GM19351 (cell line): ENCODE measurements at regions not wholly inside any gene's neighbourhood (a gene's known extent, or its start where the extent isn't known, plus 50 kb on each side); places are given as distances from the start of the nearest gene placed in this dataset.
"Not testable (repeated sequence)": the region's sequence is repeated elsewhere in the genome, so short reads cannot be mapped to it uniquely, and the experiment has no call there.

ENCODE experiments used
- ATAC-seq: cut with Tn5 transposase; IDR thresholded peaks from one replicate; pipeline ENCODE4 v1.9.1; 2021; ENCODE audit warnings: mild to moderate bottlenecking, moderate library complexity; ENCODE audit not compliant: unreplicated experiment

DNA sequence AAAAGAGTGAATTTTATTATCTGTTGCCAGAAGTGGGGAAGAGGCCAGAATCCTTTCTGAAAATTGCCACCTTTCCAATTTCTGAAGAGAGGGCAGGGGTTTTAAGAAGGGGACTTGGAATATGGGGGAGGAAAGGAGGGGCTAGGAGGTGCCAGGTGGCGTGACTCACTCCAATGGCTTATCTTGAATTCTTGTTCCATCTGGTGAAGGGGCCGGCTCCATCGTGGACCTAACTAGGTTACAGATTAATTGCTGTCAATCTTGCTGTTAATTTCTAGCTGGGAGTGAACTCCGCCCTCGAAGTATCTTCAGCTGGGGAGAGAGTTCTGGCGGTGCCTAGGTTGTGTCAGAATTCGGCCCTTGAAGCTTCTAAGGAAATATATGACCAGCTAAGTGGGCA is 138.7 kb downstream of the YTHDC2 start:
- ATAC-seq = no peak

DNA sequence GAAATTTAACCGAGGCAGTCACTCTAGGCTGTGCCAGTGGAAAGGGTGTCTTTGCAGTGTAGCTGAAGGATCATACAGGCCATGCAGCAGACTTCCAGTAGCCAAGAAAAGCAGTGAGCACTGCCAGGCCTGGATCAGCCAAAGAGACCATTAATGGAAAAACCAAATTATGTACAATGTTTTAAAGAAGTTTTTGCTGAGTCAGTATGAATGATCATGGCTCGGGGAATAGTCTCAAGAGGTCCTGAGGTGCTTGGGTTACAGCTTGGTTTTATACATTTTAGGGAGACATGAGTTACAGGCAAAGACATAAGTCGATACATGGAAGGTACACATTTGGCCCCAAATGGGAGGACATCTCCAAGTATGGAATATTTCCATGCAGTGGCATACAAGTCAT is 141.3 kb downstream of the YTHDC2 start:
- no peak for ATAC-seq

DNA sequence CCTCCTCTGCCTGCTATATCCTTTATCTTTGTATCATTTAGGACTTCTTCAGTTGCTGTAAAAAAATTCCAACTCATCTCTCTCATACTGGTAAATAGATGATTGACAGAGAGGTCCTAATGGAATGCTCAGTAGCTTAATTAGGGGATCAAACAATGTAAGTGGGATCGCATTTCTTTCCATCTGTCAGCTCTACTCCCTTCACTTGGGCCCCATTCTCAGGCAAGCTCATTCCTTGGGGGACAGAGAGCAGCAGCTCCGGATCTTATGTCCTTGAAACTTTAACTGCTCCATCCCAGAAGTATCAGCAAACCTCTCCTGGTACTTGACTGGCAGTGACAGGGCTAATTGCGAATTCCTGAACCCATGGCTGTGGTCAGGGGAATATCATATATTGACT is 146.7 kb downstream of the YTHDC2 start:
- no peak for ATAC-seq

DNA sequence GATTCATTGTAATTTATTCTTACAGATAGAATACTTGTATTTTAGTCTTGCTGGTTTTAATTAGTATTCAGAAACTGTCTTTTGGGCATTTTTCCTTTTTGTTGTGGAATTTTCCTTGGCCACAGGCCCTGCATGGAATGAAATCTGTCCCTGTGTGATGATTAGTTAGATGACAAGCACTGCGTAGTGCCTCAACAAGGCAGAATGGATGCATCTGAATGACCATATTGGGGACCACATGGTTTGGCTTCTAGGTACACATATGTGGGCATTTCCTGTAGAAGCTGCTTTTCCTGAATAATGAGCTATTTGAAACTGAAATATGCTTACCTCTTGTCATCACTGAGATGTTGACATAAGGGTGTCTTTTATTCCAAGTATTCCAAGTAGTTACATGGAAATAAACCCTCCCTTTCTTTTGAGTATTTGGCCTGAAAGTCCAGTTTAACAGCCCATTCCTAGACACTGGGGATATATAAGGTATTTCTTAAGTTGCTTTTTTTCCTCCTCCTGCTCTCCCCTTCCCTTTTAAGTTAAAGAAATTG is 147.3 kb downstream of the YTHDC2 start:
- ATAC-seq = no peak

DNA sequence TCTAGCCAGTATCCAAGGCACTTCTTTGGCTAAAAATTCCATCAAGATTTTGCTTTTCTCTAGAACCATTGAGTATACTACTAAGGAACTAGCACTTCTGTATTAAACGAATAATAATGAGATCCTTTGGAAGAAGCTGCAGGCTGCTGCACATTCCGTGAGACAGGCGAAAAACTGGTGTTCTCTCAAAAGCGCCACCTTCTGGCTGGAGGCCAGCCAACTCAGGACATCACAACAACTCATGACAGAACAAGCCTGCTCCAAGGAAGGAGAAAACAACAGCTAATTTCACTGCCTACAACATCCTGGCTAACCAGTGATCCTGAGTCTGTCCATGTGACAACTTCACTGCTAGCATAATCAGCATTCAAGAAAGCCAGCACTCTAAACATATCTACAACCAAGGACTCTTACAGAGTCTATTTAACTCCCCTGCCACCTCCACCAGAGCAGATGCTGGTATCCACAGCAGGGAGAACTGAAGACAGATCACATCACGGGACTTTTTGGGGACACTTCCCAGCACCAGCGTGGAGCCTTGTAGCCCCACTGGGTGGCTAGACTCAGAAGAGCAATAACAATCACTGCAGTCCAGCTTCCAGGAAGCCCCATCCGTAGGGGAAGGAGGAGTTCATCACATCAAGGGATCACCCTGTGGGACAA is 150.5 kb downstream of the YTHDC2 start:
- peak; percentile 94 for ATAC-seq

DNA sequence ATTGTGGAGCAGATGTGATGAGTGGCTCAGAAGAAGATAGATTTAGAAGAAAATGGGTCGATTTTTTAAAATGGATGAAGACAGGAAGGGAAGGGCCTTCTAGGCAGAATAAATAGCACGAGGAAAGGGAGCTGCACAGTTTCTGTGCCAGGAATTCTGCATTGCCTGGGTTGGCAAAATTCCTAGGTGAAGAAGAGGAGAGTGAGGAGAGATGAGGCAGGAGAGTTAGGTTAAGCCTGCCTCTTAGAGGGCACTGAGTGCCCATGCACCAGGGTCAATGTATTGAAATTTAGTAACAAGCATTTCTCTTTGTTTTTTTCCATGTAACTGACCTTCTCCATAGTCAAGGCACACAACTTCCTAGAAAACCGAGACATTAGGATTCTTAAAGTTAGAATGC is 159.5 kb downstream of the YTHDC2 start:
- ATAC-seq = no peak

DNA sequence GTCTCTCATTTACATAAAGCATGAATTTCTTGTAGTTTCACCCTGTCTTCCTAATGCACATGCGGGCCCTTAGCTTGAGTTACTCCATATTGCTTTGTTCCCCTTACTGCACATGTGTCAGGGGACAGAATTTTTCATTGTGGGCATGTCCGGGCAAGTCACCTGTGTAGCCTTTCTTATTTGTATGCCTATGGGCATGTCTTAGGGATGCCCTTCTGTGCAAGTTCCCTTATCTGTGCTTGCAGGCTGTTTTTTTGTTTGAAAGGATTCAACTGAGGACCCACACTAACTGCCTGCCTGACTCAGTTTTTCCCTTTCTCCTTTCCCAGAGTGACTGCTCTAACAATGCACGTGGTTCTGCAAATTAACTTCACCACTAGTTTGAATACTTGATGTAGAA is 161.7 kb downstream of the YTHDC2 start:
- ATAC-seq = no peak

DNA sequence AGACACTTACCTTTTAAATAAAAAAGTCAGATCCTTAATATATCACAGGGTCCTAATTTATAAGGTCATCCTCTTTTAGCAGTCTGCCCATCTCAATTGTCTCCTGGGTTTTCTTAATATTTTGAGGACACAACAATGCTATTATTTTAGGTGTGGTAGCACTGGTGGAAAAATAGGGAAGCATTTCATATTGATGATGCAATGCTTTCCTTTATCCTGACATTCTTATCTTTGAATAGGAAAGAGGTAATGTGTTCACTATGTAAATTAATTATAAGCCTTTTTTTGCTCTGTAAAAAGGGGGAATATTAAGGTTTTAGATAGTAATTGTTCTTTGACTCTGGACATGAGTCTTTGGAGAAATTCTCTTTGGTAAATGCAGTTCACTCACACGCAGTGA is 164.7 kb downstream of the YTHDC2 start:
- no peak for ATAC-seq

DNA sequence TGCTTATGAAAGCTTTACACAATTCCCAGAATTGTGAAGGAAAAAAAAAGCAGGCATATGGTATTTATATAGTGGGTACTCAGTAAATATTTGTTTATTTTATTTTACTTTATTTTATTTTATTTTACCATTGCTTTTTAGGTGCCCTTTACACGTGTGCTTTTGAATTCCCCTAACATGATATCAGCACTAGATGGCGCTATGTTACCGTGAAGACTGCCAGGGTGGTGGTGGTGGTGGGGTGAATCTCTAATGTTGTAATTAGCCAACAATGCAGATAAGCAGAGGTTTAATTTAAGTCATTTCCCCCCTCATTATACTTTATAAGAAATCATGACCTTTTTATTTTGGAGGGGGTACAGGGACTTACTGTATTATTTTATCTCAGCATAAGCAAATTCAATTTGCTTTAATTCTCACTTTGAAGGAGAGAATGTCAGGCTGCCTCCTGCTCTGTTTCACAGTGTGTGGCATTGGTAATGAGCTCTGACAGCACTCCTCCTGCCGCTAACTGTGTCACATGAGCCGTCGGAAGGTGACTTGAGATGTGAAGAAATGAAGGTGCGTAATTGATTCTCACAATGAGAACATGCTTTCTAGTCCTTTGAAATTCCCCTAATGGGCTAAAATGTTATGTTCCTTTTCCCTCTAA is 165.6 kb downstream of the YTHDC2 start:
- peak; percentile 80 for ATAC-seq

DNA sequence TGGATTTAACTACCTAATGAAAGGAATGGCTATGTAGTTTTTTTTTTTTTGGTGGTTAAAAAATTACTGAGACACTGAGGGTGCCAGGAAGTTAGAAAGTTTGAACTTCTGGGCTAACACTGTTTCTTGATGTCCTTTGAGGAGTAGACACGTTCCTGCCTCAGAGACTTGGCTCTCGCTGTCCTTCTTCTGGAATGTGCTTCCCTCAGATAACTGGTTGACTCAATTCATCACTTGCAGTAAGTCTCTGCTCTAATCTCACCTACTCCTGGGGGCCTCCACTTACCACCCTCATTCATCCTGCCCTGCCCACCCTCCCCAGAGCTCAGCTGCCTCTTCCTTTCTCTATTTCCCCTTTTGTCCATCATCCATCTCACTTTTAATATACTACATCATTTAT is 167.0 kb downstream of the YTHDC2 start:
- no peak for ATAC-seq

DNA sequence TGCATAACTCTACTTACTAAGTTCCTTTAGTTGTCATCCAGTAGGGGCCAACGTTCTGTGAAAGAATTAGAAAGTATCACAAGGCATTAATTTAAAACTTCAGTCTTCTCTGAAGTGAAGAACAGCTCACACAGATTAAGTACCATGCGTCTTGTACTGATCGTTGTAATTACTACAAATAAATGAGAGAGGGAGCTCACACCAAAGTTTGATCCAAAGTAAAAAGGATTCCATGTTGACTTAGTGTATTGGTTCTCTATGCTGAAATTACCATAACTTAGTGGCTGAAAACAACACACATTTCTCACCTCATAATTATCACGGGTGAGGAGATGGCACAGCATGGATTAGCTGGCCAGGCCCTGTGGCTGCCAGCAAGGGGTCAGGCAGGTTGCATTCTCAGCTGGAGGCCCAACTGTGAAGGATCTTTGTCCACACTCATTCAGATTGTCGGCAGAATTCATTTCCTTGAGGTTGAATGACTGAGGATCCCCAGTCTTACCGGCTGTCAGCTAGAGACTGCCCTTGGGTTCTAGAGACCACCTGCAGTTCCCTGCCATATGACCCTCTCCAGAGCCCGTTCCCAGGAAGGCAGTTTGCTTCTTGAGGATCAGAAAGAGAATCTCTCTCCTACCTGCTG is 169.1 kb downstream of the YTHDC2 start:
- ATAC-seq = no peak

DNA sequence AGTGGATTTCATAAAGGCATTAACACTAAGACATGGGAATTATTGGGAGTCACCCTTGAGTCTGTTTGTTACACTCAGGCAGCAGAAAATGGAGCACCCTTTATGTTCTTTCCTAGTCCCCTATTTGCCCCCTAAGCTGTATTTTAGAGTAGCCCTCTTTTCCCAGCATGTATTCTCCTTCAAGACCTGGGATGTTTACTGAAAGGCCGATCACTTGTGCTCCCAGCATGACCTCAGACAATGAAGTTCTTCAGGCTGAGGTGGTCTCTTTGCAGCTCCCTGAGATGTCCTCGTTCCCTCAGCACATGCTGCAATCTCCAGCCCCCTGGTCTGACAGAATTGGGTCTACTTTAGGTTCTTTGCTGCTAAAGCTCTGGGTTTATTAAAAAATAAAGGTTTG is 169.7 kb downstream of the YTHDC2 start:
- no peak for ATAC-seq

DNA sequence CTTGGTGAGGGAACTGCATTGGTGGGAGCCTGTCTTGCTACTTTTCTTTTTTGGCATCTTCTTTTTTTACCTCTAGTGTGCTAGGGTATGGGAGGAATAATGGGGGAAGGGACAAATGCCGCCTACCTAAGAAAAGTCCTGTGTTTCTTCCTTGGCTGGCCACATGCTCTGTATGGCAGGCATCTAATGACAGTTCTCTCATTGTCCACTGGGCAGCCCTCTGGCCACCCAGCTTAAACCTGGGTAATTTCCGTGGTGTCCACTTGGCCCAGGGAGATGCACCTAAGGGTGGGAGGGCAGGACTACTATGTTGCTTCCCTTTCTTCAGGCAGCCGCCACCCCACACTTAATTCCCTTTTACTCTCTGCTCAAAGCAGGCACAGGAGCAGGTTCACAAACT is 173.1 kb downstream of the YTHDC2 start:
- no peak for ATAC-seq

DNA sequence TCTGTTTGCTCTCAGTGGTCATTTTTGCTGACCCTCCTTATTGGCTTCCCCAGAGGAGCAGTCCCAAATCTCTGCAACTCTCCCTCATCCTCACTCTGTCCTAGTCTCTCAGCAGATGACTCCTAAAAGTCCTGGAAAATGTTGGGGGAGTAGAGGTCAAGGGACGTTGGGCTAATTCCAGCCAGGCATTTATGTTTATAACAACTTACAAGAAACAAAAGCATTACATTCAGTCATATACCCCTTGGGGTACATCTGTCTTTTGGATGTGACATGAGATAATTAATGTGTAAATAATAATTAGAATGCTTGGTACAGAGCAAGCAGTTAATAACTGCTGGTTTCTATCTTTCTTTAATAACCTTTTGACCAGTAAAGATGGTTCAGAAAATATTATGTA is 176.2 kb downstream of the YTHDC2 start:
- ATAC-seq = no peak

DNA sequence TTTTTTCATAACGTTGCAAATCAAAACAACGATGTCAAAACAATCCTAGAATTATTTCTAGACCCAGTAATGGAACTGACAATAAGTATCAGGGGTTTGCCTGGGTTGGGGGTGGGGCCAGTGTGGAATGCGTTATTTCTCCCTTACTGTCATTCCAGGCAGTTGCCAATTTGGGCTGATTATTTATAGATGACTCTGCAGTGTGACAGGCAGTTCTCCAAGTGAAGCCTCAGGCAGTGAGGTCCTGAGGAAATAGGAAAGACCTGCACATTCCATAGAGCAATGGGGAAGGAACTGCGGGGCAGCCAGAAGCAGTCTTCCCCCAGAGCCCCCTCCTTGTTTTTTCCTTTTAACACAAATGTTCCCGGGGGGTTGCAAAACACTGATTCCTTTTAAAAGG is 179.0 kb downstream of the YTHDC2 start:
- no peak for ATAC-seq

DNA sequence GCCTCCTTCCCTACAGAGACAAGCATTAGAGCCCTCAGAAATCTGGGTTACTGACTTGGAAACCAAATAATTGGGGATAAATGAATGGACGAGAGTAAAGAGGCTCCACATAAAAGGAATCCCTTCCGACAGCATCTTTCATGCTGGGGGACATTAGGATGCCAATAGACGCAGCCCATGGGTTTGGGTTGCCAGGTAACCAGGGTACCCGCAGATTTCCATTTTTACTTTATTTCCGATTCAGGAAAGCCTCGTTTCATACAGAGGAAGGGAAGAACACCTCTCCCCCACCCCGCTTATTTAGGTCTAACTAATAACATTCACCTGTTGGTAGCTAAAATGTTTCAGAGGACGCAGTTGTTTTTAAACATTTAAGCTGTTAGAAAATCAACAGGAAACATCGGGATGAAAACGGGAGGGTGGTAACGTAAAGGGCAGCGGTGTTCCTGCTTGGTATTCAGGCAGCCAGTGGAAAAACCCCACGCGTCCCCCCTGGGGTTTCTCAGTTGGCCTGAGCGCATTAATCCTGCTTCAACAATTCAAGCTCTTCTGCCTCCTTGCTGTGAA is 179.5 kb downstream of the YTHDC2 start:
- ATAC-seq = no peak

DNA sequence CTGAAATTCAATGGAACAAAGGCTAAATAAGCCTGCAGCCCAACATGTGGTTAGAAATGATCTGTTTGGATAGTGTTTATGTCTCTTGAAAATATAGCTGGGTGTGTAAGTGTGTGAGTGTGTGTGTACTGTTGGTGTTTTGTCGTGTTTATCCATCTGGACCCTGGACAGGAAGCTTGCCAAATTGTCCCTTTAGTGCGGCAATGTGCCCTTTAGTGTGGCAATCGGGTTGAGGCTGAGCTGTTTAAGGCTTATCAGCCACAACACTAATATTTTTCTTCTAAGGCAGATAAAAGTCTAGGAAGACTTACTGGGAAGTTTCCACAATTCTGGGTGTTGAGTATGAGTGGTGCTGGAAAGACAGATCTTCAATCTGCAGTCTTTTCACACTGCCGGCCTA is 180.2 kb downstream of the YTHDC2 start:
- no peak for ATAC-seq

DNA sequence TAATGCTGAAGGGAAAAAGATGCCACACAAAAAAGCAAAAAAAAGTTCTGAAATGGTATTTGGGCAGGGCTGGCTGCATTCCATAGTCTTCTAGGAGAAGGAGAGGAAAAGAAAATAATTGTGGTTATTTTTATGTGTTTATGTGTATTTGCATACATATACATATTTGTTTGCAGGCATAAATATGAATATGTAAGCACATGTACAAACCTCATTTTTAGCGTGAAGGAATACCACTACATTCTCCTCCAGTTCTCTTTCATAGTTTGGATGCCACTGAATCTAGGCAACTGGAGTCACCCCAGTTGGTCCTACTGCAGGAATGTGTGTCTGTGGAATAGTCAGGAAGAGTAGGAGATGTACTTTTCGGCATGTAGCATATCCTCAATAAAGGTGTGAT is 181.1 kb downstream of the YTHDC2 start:
- ATAC-seq = no peak

DNA sequence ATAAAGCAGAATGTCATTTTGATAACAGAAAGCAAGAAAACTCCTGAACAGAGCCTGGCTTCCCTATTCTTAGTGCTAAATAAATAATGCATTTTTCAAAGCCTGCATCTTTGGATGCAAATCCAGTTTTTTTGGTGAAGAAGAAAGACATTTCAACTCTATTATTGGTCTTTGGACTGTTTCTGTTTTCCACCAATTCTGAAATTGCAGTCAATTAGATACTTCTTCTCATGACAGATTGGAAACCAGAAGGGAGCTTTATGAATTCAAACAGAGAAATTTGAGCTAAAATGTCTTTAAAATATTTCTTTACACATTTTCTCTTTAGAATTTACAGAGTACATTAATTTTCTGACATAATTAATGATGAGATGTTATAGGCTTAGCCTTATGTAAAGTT is 189.8 kb downstream of the YTHDC2 start:
- no peak for ATAC-seq

DNA sequence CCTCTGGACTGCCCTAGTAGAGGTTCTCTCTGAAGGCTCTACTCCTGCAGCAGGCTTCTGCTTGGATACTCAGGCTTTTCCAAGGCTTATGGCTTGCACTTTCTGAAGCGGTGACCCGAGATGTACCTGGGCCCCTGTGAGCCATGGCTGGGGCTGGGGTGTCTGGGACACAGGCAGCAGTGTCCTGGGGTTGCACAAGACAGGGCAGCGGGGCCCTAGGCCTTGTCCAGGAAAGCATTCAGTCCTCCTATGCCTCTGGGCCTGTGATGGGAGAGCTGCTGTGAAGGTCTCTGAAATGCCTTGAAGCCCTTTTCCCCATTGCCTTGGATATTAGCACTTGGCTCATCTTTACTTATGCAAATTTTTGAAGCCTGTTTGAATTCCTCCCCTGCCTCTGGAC is 192.2 kb downstream of the YTHDC2 start:
- no peak for ATAC-seq

DNA sequence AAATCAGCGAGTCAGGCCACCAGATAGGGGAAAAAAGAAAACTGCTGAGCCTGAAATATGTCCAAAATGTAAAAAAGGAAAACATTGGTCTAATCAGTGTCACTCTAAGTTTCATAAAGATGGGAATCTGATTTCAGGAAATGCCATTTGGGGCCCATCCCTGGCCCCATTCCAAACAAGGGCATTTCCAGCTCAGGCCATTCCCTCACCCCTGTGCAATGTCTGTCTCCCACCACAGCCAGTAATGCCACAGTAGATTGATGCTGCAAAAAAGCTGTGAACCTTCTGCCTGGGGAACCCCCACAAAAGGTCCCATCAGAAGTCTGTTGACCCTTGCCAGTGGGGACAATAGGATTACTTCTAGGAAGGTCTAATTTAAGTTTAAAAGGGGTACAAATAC is 199.6 kb downstream of the YTHDC2 start:
- ATAC-seq = no peak

DNA sequence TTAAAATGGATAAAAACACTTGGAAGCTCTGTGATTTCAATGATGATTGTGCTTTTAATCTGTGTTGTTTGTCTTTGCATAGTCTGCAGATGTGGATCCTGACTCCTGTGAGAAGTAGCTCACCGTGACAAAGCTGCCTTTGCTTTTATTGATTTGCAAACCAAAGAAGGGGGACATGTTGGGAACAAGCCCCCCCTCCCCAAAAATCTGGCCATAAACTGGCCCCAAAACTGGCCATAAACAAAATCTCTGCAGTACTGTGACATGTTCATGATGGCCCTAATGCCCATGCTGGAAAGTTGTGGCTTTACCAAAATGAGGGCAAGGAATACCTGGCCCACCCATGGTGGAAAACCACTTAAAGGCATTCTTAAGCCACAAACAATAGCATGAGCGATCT is 202.4 kb downstream of the YTHDC2 start:
- not testable (repeated sequence) for ATAC-seq
